Gastrocnemius medialis (tissue), 4 donors: ENCODE measurements at regions not wholly inside any gene's neighbourhood (a gene's known extent, or its start where the extent isn't known, plus 50 kb on each side); places are given as distances from the start of the nearest gene placed in this dataset.

Source experiments
- ATAC-seq, 2 donors: fragments of 150-250 bp; one replicate each; pipeline ENCODE4 v1.9.1; 2016
- DNase-seq, 2 donors: peaks; one replicate each; pipeline ENCODE4 v3.0.0-alpha.2; 2019
- H3K27ac ChIP-seq, 4 donors: fragments of 200-600 bp; sonication (generic); 1 replicate in 1 of 4; 2 replicates in 3 of 4; pipeline ENCODE4 v1.5.1; 2016 to 2018; ENCODE audit warnings: mild to moderate bottlenecking in 2 of 4, moderate library complexity in 1 of 4
- H3K27me3 ChIP-seq, 3 donors: fragments of 200-600 bp; sonication (generic) in 2 of 3; 1 replicate in 1 of 3; 2 replicates in 2 of 3; pipeline versions ENCODE4 v1.5.1 to v1.6.0; 2016 to 2019; ENCODE audit warnings: mild to moderate bottlenecking in 1 of 3, moderate library complexity in 1 of 3
- H3K36me3 ChIP-seq, 2 donors: fragments of 200-600 bp; sonication (generic) in 1 of 2; one replicate each; pipeline ENCODE4 v1.5.1; 2017 to 2018
- H3K4me1 ChIP-seq, 2 donors: fragments of 200-600 bp; sonication (generic) in 1 of 2; one replicate each; pipeline ENCODE4 v1.5.1; 2016 to 2017; ENCODE audit warnings: mild to moderate bottlenecking in 2 of 2
- H3K4me3 ChIP-seq, 4 donors: fragments of 200-600 bp; sonication (generic) in 3 of 4; 1 replicate in 1 of 4; 2 replicates in 3 of 4; pipeline ENCODE4 v1.5.1; 2016 to 2019; ENCODE audit warnings: mild to moderate bottlenecking in 2 of 4
- H3K9me3 ChIP-seq, 3 donors: fragments of 200-600 bp; sonication (generic) in 2 of 3; 1 replicate in 1 of 3; 2 replicates in 2 of 3; pipeline ENCODE4 v1.5.1; 2016 to 2019
- CTCF ChIP-seq, 5 experiments: fragments of 450-650 bp in 3 of 5; fragments of 200-600 bp in 2 of 5; sonication (generic) in 2 of 5; IDR thresholded peaks in 4 of 5; conservative IDR thresholded peaks in 1 of 5; 1 replicate in 4 of 5; 2 replicates in 1 of 5; pipeline ENCODE4 v1.5.1; 2016 to 2019; ENCODE audit warnings: antibody characterized with exemption in 5 of 5, mild to moderate bottlenecking in 3 of 5, moderate library complexity in 3 of 5
- POLR2A ChIP-seq, 2 donors: fragments of 450-650 bp; IDR thresholded peaks; one replicate each; pipeline ENCODE4 v1.6.1; 2017; ENCODE audit warnings: antibody characterized with exemption in 2 of 2, mild to moderate bottlenecking in 2 of 2, moderate library complexity in 2 of 2
- in situ Hi-C, 4 donors: fragments of 200-750 bp; cut with MboI; loops; one replicate each; pipeline versions ENCODE4 v1.15.0 to v1.8.0; 2017; ENCODE audit warnings: low sequenced_read_pairs in 4 of 4
- intact Hi-C: fragments of 100-400 bp; cut with DNase I; formaldehyde crosslinking; loops from one replicate; pipeline ENCODE4 v1.15.1; 2023; ENCODE audit warnings: low total_unique reads

DNA sequence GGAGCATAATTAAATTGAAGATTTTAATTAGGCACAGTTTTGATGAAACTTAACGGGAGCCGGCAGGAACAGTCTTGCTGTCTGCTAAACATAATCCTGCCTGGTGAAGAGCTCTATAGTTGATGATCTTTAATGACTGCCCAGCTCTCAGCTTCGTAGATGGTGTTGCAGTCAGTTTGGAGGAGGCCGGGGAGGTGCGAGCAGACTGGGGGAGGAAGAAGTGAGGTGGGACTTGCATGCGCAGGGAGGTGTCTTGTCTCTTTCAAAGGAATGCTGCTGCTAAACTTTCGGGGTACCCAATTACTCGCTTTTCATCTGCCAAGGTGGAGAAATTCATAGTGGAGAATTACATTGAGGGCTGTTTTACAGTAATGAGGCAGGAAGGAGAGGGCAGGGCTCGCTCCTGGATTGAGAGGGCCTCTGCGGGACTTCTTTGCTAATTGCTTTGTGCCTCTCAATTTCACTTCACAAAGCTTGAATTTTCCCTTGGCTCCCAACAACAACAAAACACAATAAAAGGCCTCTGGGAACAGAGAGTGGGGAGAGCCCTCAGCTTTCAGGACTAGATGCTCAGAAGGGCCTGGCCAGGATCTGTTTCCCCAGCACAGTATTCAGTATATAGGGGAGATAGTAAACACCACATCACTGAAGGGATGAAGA lies 257.9 kb upstream of the ADRA1B start:
- ATAC-seq (no peak), DNase-seq (no peak)
- intact Hi-C loops = no loop called here
- in situ Hi-C loops = no loop called here
- Histone ChIP-seq H3K27ac (no peak overlapping the region), H3K4me1 (no peaks in the 10 kb centered on the region), H3K4me3 (no peak overlapping the region), H3K27me3 (no peaks in the 10 kb centered on the region), H3K9me3 (no peaks in the 10 kb centered on the region), H3K36me3 (no peaks in the 10 kb centered on the region)
- TF ChIP-seq CTCF (IDR thresholded peaks at IDR 0.05 in 4 of 5, conservative IDR thresholded peaks at IDR 0.05 in 1 of 5) = no peak
- no peak for TF ChIP-seq POLR2A (IDR thresholded peaks at IDR 0.05)

DNA sequence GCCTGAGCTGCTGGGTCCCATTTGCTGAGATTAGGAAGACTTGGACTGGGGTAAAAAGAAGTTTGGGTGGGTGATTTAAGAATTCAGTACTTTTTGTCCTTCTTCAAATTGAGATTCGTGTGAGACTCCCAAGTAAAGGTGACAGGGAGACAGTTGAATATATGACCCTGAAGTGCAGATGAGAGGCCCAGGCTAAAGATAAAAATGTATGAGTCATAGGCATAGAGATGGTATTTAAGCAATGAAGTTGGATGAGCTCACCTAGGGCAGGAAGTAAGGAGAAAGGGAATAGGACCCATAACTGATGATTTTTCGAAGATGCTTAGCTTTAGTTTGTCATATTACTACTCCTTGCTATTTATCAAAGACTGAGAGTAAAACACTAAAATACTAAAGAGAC lies 255.9 kb upstream of the ADRA1B start:
- no peak for ATAC-seq
- intact Hi-C loops = no loop called here
- no peak for DNase-seq
- Histone ChIP-seq H3K4me3 (no peak overlapping the region), H3K9me3 (no peaks in the 10 kb centered on the region), H3K36me3 (no peaks in the 10 kb centered on the region), H3K27me3 (no peaks in the 10 kb centered on the region), H3K4me1 (no peaks in the 10 kb centered on the region), H3K27ac (no peak overlapping the region)
- TF ChIP-seq CTCF (IDR thresholded peaks at IDR 0.05 in 4 of 5, conservative IDR thresholded peaks at IDR 0.05 in 1 of 5) = no peak
- no peak for TF ChIP-seq POLR2A (IDR thresholded peaks at IDR 0.05)
- in situ Hi-C loops = no loop called here

GRCh38 chr5:159663986-159664385 lies 252.3 kb upstream of the ADRA1B start:
- TF ChIP-seq POLR2A (IDR thresholded peaks at IDR 0.05) (no peak), CTCF (IDR thresholded peaks at IDR 0.05 in 4 of 5, conservative IDR thresholded peaks at IDR 0.05 in 1 of 5) (no peak)
- in situ Hi-C loops (no loop called here), intact Hi-C loops (no loop called here)
- Histone ChIP-seq H3K4me3 (no peak overlapping the region), H3K4me1 (no peaks in the 10 kb centered on the region), H3K9me3 (no peaks in the 10 kb centered on the region), H3K27me3 (no peaks in the 10 kb centered on the region), H3K27ac (no peak overlapping the region), H3K36me3 (no peaks in the 10 kb centered on the region)
- no peak for DNase-seq
- ATAC-seq = no peak

DNA sequence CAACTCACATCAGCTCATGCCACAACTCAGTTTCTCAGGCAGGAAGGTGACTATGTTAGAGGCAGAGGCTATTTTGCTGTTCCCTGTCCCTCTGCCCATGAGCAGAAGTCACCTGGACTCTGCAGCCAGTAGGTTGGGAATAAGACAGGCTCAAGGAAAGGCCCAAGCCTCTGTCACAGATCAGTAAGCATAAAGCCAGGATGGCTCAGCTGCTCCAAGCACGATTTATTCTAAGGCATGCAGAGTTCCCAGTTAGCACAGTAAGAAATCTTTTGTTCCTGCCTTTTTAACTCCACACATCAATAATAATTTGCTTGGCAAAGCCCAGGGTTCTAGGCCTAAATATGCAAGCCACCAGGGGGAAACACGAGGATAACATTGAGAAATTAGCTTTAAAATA lies 249.0 kb upstream of the ADRA1B start:
- Histone ChIP-seq H3K27ac (no peak overlapping the region), H3K9me3 (no peaks in the 10 kb centered on the region), H3K4me3 (no peak overlapping the region), H3K27me3 (no peaks in the 10 kb centered on the region), H3K36me3 (no peaks in the 10 kb centered on the region), H3K4me1 (no peaks in the 10 kb centered on the region)
- ATAC-seq (no peak), DNase-seq (no peak)
- intact Hi-C loops = no loop called here
- TF ChIP-seq POLR2A (IDR thresholded peaks at IDR 0.05) = no peak
- TF ChIP-seq CTCF (IDR thresholded peaks at IDR 0.05 in 4 of 5, conservative IDR thresholded peaks at IDR 0.05 in 1 of 5) = no peak
- in situ Hi-C loops = no loop called here

DNA sequence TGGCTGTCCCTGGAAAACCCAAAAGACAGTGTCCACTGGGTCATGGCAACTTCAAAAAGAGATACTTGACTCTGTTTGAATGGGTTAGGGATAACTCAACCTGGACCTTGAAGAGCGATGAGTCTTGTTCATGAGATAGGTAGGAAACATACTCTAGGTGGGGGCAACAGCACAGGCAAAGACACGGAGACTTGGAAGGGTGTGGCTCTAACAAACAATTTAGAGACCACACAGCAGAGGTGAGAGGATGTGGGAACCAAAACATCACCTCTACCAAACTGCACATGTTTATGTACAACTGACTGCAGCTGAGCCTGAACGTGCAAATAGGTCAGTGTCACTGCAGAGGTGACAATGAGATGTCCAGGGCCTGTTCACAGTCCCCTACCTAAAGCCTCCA lies 247.7 kb upstream of the ADRA1B start:
- H3K4me3 ChIP-seq = no peak overlapping the region
- intact Hi-C loops = no loop called here
- no peak for DNase-seq
- H3K36me3 ChIP-seq = no peaks in the 10 kb centered on the region
- no peak overlapping the region for H3K27ac ChIP-seq
- H3K4me1 ChIP-seq = no peaks in the 10 kb centered on the region
- no peak for TF ChIP-seq CTCF (IDR thresholded peaks at IDR 0.05 in 4 of 5, conservative IDR thresholded peaks at IDR 0.05 in 1 of 5)
- no peak for TF ChIP-seq POLR2A (IDR thresholded peaks at IDR 0.05)
- no peaks in the 10 kb centered on the region for H3K9me3 ChIP-seq
- ATAC-seq = no peak
- in situ Hi-C loops = no loop called here
- H3K27me3 ChIP-seq = no peaks in the 10 kb centered on the region
